ENCODE measurements at regions not wholly inside any gene's neighbourhood (a gene's known extent, or its start where the extent isn't known, plus 50 kb on each side); places are given as distances from the start of the nearest gene placed in this dataset.

- no peak overlapping the region for H3K4me3 ChIP-seq (ENCODE audit: low read depth in 1 of 3, low read length in 3 of 3)
- FAIRE-seq (no peak), DNase-seq (no peak)
- no peaks in the 10 kb centered on the region for H3K27me3 ChIP-seq (ENCODE audit: control insufficient read depth in 3 of 3, insufficient read depth in 3 of 3, low read length in 3 of 3)
- WGBS, 3 donors, result 19 to 50% (median 42%) methylated on average over 5 of the region's 5 CpGs
- H3K9me3 ChIP-seq (ENCODE audit: control insufficient read depth in 2 of 2, insufficient read depth in 1 of 2, low read depth in 1 of 2, low read length in 1 of 2), result no peaks in the 10 kb centered on the region
- H3K27ac ChIP-seq (ENCODE audit: low read depth in 1 of 3, low read length in 2 of 3), result no peak overlapping the region
- no peaks in the 10 kb centered on the region for H3K4me1 ChIP-seq (ENCODE audit: control insufficient read depth in 3 of 3, insufficient read depth in 2 of 3, low read depth in 1 of 3, low read length in 2 of 3)
- no peaks in the 10 kb centered on the region for H3K36me3 ChIP-seq (ENCODE audit: control insufficient read depth in 3 of 3, insufficient read depth in 2 of 3, low read depth in 1 of 3, low read length in 3 of 3)
Observed at GRCh38 chr1:170261669-170262068, 115.9 kb downstream of the NTMT2 start.

- Histone ChIP-seq H3K9me3 (ENCODE audit: control insufficient read depth in 2 of 2, insufficient read depth in 1 of 2, low read depth in 1 of 2, low read length in 1 of 2) (no peaks in the 10 kb centered on the region), H3K36me3 (ENCODE audit: control insufficient read depth in 3 of 3, insufficient read depth in 2 of 3, low read depth in 1 of 3, low read length in 3 of 3) (no peaks in the 10 kb centered on the region), H3K4me1 (ENCODE audit: control insufficient read depth in 3 of 3, insufficient read depth in 2 of 3, low read depth in 1 of 3, low read length in 2 of 3) (no peaks in the 10 kb centered on the region), H3K27ac (ENCODE audit: low read depth in 1 of 3, low read length in 2 of 3) (no peak overlapping the region), H3K27me3 (ENCODE audit: control insufficient read depth in 3 of 3, insufficient read depth in 3 of 3, low read length in 3 of 3) (no peaks in the 10 kb centered on the region), H3K4me3 (ENCODE audit: low read depth in 1 of 3, low read length in 3 of 3) (no peak overlapping the region)
- FAIRE-seq, result no peak
- WGBS, 3 donors, result 75 to 83% (median 79%) methylated on average over 2 of the region's 2 CpGs
- DNase-seq, result no peak
Observed at GRCh38 chr1:170262276-170262939, 116.6 kb downstream of the NTMT2 start.

GRCh38 chr1:170265234-170265633 is 119.5 kb downstream of the NTMT2 start:
- no peaks in the 10 kb centered on the region for H3K27me3 ChIP-seq (ENCODE audit: control insufficient read depth in 3 of 3, insufficient read depth in 3 of 3, low read length in 3 of 3)
- WGBS, 3 donors, result 17 to 47% (median 23%) methylated on average over 1 of the region's 1 CpG
- no peak overlapping the region for H3K4me3 ChIP-seq (ENCODE audit: low read depth in 1 of 3, low read length in 3 of 3)
- no peaks in the 10 kb centered on the region for H3K36me3 ChIP-seq (ENCODE audit: control insufficient read depth in 3 of 3, insufficient read depth in 2 of 3, low read depth in 1 of 3, low read length in 3 of 3)
- H3K9me3 ChIP-seq (ENCODE audit: control insufficient read depth in 2 of 2, insufficient read depth in 1 of 2, low read depth in 1 of 2, low read length in 1 of 2), result no peaks in the 10 kb centered on the region
- no peak overlapping the region for H3K27ac ChIP-seq (ENCODE audit: low read depth in 1 of 3, low read length in 2 of 3)
- FAIRE-seq (no peak), DNase-seq (no peak)
- no peaks in the 10 kb centered on the region for H3K4me1 ChIP-seq (ENCODE audit: control insufficient read depth in 3 of 3, insufficient read depth in 2 of 3, low read depth in 1 of 3, low read length in 2 of 3)

GRCh38 chr1:170267317-170267716 is 121.6 kb downstream of the NTMT2 start:
- Histone ChIP-seq H3K36me3 (ENCODE audit: control insufficient read depth in 3 of 3, insufficient read depth in 2 of 3, low read depth in 1 of 3, low read length in 3 of 3) (no peaks in the 10 kb centered on the region), H3K27me3 (ENCODE audit: control insufficient read depth in 3 of 3, insufficient read depth in 3 of 3, low read length in 3 of 3) (no peaks in the 10 kb centered on the region), H3K27ac (ENCODE audit: low read depth in 1 of 3, low read length in 2 of 3) (no peak overlapping the region), H3K9me3 (ENCODE audit: control insufficient read depth in 2 of 2, insufficient read depth in 1 of 2, low read depth in 1 of 2, low read length in 1 of 2) (no peaks in the 10 kb centered on the region), H3K4me3 (ENCODE audit: low read depth in 1 of 3, low read length in 3 of 3) (no peak overlapping the region), H3K4me1 (ENCODE audit: control insufficient read depth in 3 of 3, insufficient read depth in 2 of 3, low read depth in 1 of 3, low read length in 2 of 3) (no peaks in the 10 kb centered on the region)
- DNase-seq (no peak), FAIRE-seq (no peak)

- DNase-seq (no peak), FAIRE-seq (no peak)
- 64 to 74% (median 69%) methylated on average over 3 of the region's 3 CpGs for WGBS, 3 donors
- Histone ChIP-seq H3K9me3 (ENCODE audit: control insufficient read depth in 2 of 2, insufficient read depth in 1 of 2, low read depth in 1 of 2, low read length in 1 of 2) (no peaks in the 10 kb centered on the region), H3K27ac (ENCODE audit: low read depth in 1 of 3, low read length in 2 of 3) (no peak overlapping the region), H3K36me3 (ENCODE audit: control insufficient read depth in 3 of 3, insufficient read depth in 2 of 3, low read depth in 1 of 3, low read length in 3 of 3) (no peaks in the 10 kb centered on the region), H3K4me3 (ENCODE audit: low read depth in 1 of 3, low read length in 3 of 3) (no peak overlapping the region), H3K27me3 (ENCODE audit: control insufficient read depth in 3 of 3, insufficient read depth in 3 of 3, low read length in 3 of 3) (peaks cover 0 to 2% (median 0%) of the 10 kb centered on the region in 3 donors), H3K4me1 (ENCODE audit: control insufficient read depth in 3 of 3, insufficient read depth in 2 of 3, low read depth in 1 of 3, low read length in 2 of 3) (no peaks in the 10 kb centered on the region)
Observed at GRCh38 chr1:170271430-170272161, 125.8 kb downstream of the NTMT2 start.

GRCh38 chr1:170273291-170274130 is 127.8 kb downstream of the NTMT2 start:
- H3K36me3 ChIP-seq (ENCODE audit: control insufficient read depth in 3 of 3, insufficient read depth in 2 of 3, low read depth in 1 of 3, low read length in 3 of 3), result no peaks in the 10 kb centered on the region
- FAIRE-seq (no peak), DNase-seq (no peak)
- no peaks in the 10 kb centered on the region for H3K9me3 ChIP-seq (ENCODE audit: control insufficient read depth in 2 of 2, insufficient read depth in 1 of 2, low read depth in 1 of 2, low read length in 1 of 2)
- H3K4me1 ChIP-seq (ENCODE audit: control insufficient read depth in 3 of 3, insufficient read depth in 2 of 3, low read depth in 1 of 3, low read length in 2 of 3), result no peaks in the 10 kb centered on the region
- WGBS, 3 donors, result 63 to 73% (median 69%) methylated on average over 6 of the region's 6 CpGs
- H3K27me3 ChIP-seq (ENCODE audit: control insufficient read depth in 3 of 3, insufficient read depth in 3 of 3, low read length in 3 of 3), result peaks cover 0 to 2% (median 0%) of the 10 kb centered on the region in 3 donors
- no peak overlapping the region for H3K4me3 ChIP-seq (ENCODE audit: low read depth in 1 of 3, low read length in 3 of 3)
- no peak overlapping the region for H3K27ac ChIP-seq (ENCODE audit: low read depth in 1 of 3, low read length in 2 of 3)

GRCh38 chr1:170274131-170274501 is 128.4 kb downstream of the NTMT2 start:
- FAIRE-seq (no peak), DNase-seq (no peak)
- WGBS, 3 donors, result 55 to 66% (median 62%) methylated on average over 5 of the region's 5 CpGs
- Histone ChIP-seq H3K27me3 (ENCODE audit: control insufficient read depth in 3 of 3, insufficient read depth in 3 of 3, low read length in 3 of 3) (peaks cover 0 to 2% (median 0%) of the 10 kb centered on the region in 3 donors), H3K9me3 (ENCODE audit: control insufficient read depth in 2 of 2, insufficient read depth in 1 of 2, low read depth in 1 of 2, low read length in 1 of 2) (no peaks in the 10 kb centered on the region), H3K36me3 (ENCODE audit: control insufficient read depth in 3 of 3, insufficient read depth in 2 of 3, low read depth in 1 of 3, low read length in 3 of 3) (no peaks in the 10 kb centered on the region), H3K4me3 (ENCODE audit: low read depth in 1 of 3, low read length in 3 of 3) (no peak overlapping the region), H3K4me1 (ENCODE audit: control insufficient read depth in 3 of 3, insufficient read depth in 2 of 3, low read depth in 1 of 3, low read length in 2 of 3) (no peaks in the 10 kb centered on the region), H3K27ac (ENCODE audit: low read depth in 1 of 3, low read length in 2 of 3) (no peak overlapping the region)

- DNase-seq (no peak), FAIRE-seq (no peak)
- Histone ChIP-seq H3K9me3 (ENCODE audit: control insufficient read depth in 2 of 2, insufficient read depth in 1 of 2, low read depth in 1 of 2, low read length in 1 of 2) (no peaks in the 10 kb centered on the region), H3K27me3 (ENCODE audit: control insufficient read depth in 3 of 3, insufficient read depth in 3 of 3, low read length in 3 of 3) (peaks cover 0 to 2% (median 0%) of the 10 kb centered on the region in 3 donors), H3K27ac (ENCODE audit: low read depth in 1 of 3, low read length in 2 of 3) (no peak overlapping the region), H3K4me3 (ENCODE audit: low read depth in 1 of 3, low read length in 3 of 3) (no peak overlapping the region), H3K36me3 (ENCODE audit: control insufficient read depth in 3 of 3, insufficient read depth in 2 of 3, low read depth in 1 of 3, low read length in 3 of 3) (no peaks in the 10 kb centered on the region), H3K4me1 (ENCODE audit: control insufficient read depth in 3 of 3, insufficient read depth in 2 of 3, low read depth in 1 of 3, low read length in 2 of 3) (no peaks in the 10 kb centered on the region)
- 61 to 74% (median 72%) methylated on average over 2 of the region's 2 CpGs for WGBS, 3 donors
Observed at GRCh38 chr1:170277985-170278384, 132.2 kb downstream of the NTMT2 start.

Measured in small intestine (tissue), 7 donors.